Vagina (tissue), 2 donors: ENCODE measurements at regions not wholly inside any gene's neighbourhood (a gene's known extent, or its start where the extent isn't known, plus 50 kb on each side); places are given as distances from the start of the nearest gene placed in this dataset.

Source experiments
- CTCF ChIP-seq, 3 experiments: fragments of 450-650 bp in 2 of 3; fragments of 200-600 bp in 1 of 3; sonication (generic) in 1 of 3; IDR thresholded peaks; one replicate each; pipeline ENCODE4 v1.5.1; 2017 to 2019; ENCODE audit warnings: antibody characterized with exemption in 3 of 3, mild to moderate bottlenecking in 2 of 3, moderate library complexity in 2 of 3
- POLR2A ChIP-seq, 2 donors: fragments of 450-650 bp; IDR thresholded peaks; one replicate each; pipeline ENCODE4 v1.6.1; 2017; ENCODE audit warnings: antibody characterized with exemption in 2 of 2, mild to moderate bottlenecking in 2 of 2, moderate library complexity in 2 of 2
- POLR2AphosphoS5 ChIP-seq, 2 donors: sonication (generic); formaldehyde crosslinking; IDR thresholded peaks; one replicate each; pipeline ENCODE4 v1.9.0; 2017; ENCODE audit warnings: antibody characterized with exemption in 2 of 2, mild to moderate bottlenecking in 2 of 2, low read depth in 1 of 2; ENCODE audit not compliant: insufficient read depth in 1 of 2

GRCh38 chr17:31588512-31588911, 197.0 kb downstream of the RAB11FIP4 start:
- TF ChIP-seq CTCF (IDR thresholded peaks at IDR 0.05) (no peak), POLR2AphosphoS5 (IDR thresholded peaks at IDR 0.05; ENCODE audit: insufficient read depth in 1 of 2, low read depth in 1 of 2) (no peak), POLR2A (IDR thresholded peaks at IDR 0.05) (no peak)
